ENCODE measurements at regions not wholly inside any gene's neighbourhood (a gene's known extent, or its start where the extent isn't known, plus 50 kb on each side); places are given as distances from the start of the nearest gene placed in this dataset.
"Not testable (repeated sequence)": the region's sequence is repeated elsewhere in the genome, so short reads cannot be mapped to it uniquely, and the experiment has no call there.

DNA sequence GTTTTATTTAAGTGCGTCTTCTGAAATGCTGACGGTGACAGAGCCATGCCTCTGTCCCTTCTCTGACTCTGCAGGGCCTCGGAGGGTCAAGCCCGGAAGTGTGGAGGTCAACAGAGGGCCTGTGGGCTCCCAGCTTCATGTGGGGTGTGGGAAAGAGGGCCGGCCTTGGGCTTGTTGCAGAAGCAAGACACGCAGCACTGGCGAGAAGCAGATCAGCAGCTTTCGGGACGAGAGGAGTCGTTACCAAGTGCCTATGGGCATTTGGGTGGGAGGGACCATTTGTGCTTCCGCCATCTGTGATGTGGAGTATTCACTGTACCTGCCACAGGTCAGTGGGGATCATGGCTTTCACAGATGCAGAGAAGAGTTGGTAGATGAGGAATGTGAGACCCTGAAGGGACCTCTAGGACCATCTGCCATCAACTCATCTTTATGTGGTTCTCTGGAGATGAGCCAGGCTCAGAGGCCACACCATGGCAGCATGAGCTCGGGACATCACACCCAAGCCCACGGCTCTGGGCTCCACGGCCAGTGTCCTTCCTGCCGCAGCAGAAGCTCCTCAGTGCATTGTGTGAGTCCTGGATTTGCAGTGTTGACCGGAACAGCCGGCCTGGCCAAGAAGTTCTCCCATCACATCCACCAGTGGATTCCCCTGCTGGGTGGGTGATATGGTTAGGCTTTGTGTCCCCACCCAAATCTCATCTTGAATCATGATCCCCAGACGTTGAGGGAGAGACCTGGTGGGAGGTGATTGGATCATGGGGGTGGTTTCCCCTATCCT is 590.7 kb downstream of the TBC1D22A start:
- Histone ChIP-seq H3K27me3 (replicated peaks in 1 of 7) (peaks cover 0 to 13% (median 0%) of the 10 kb centered on the region in 7 donors), H3K4me3 (no peak overlapping the region), H3K27ac (no peak overlapping the region), H3K36me3 (no peaks in the 10 kb centered on the region), H3K9me3 (no peaks in the 10 kb centered on the region), H3K4me1 (no peaks in the 10 kb centered on the region)
- intact Hi-C loops (cut with DNase I; ENCODE audit: low total_unique reads): no loop called here
- TF ChIP-seq POLR2A (IDR thresholded peaks at IDR 0.05) (no peak), CTCF (IDR thresholded peaks at IDR 0.05 in 8 of 11, conservative IDR thresholded peaks at IDR 0.05 in 3 of 11) (no peak)
- DNase-seq: peak; percentile 48
- 74 to 83% (median 80%) methylated on average over 18 of the region's 18 CpGs for WGBS, 5 donors

- no peaks in the 10 kb centered on the region for H3K4me1 ChIP-seq
- H3K36me3 ChIP-seq: no peaks in the 10 kb centered on the region
- no peak overlapping the region for H3K4me3 ChIP-seq
- no peak overlapping the region for H3K27ac ChIP-seq
- peak; percentile 53 for DNase-seq
- 82 to 97% (median 83%) methylated on average over 10 to 11 of the region's 11 CpGs for WGBS, 5 donors
- peaks cover 0 to 13% (median 0%) of the 10 kb centered on the region in 7 donors for H3K27me3 ChIP-seq (replicated peaks in 1 of 7)
- intact Hi-C loops (cut with DNase I; ENCODE audit: low total_unique reads): no loop called here
- TF ChIP-seq CTCF (IDR thresholded peaks at IDR 0.05 in 8 of 11, conservative IDR thresholded peaks at IDR 0.05 in 3 of 11): no peak
- TF ChIP-seq POLR2A (IDR thresholded peaks at IDR 0.05): no peak
- TF ChIP-seq POLR2AphosphoS5 (IDR thresholded peaks at IDR 0.05): no peak
- H3K9me3 ChIP-seq: no peaks in the 10 kb centered on the region
Observed at GRCh38 chr22:47351836-47352579, 589.6 kb downstream of the TBC1D22A start.

- H3K27ac ChIP-seq; H3K4me1 ChIP-seq; H3K36me3 ChIP-seq; DNase-seq; intact Hi-C loops (cut with DNase I; ENCODE audit: low total_unique reads); H3K4me3 ChIP-seq; H3K9me3 ChIP-seq: not testable (repeated sequence)
- H3K27me3 ChIP-seq (replicated peaks in 1 of 7): peaks cover 0 to 36% (median 0%) of the 10 kb centered on the region in 7 donors
- WGBS, 5 donors: 86 to 100% (median 92%) methylated on average over 1 of the region's 1 CpG
Observed at GRCh38 chr22:47346287-47346686, 583.8 kb downstream of the TBC1D22A start.

- peaks cover 0 to 33% (median 0%) of the 10 kb centered on the region in 7 donors for H3K27me3 ChIP-seq (replicated peaks in 1 of 7)
- H3K4me1 ChIP-seq: no peaks in the 10 kb centered on the region
- H3K9me3 ChIP-seq: no peaks in the 10 kb centered on the region
- no peaks in the 10 kb centered on the region for H3K36me3 ChIP-seq
- peak; percentile 59 for DNase-seq
- no peak overlapping the region for H3K27ac ChIP-seq
- H3K4me3 ChIP-seq: no peak overlapping the region
- TF ChIP-seq POLR2AphosphoS5 (IDR thresholded peaks at IDR 0.05) (no peak), CTCF (IDR thresholded peaks at IDR 0.05 in 8 of 11, conservative IDR thresholded peaks at IDR 0.05 in 3 of 11) (no peak), POLR2A (IDR thresholded peaks at IDR 0.05) (no peak)
- intact Hi-C loops (cut with DNase I; ENCODE audit: low total_unique reads): no loop called here
- 53 to 78% (median 65%) methylated on average over 7 of the region's 7 CpGs for WGBS, 5 donors
Observed at GRCh38 chr22:47345025-47345424, 582.6 kb downstream of the TBC1D22A start.

All from spleen (tissue), 11 donors.